Adrenal gland (tissue), 5 donors: ENCODE measurements at regions not wholly inside any gene's neighbourhood (a gene's known extent, or its start where the extent isn't known, plus 50 kb on each side); places are given as distances from the start of the nearest gene placed in this dataset.

Experiments used
- POLR2A ChIP-seq, 2 donors: fragments of 450-650 bp; IDR thresholded peaks; one replicate each; pipeline ENCODE4 v1.6.1; 2017; ENCODE audit warnings: antibody characterized with exemption in 2 of 2, mild to moderate bottlenecking in 2 of 2, moderate library complexity in 1 of 2
- TF ChIP-seq, protein P1 (sequence below), 6 experiments: fragments of 450-650 bp in 4 of 6; fragments of 200-600 bp in 2 of 6; sonication (generic) in 1 of 6; IDR thresholded peaks; 1 replicate in 5 of 6; 2 replicates in 1 of 6; pipeline versions ENCODE4 v1.5.1 to v1.8.0; 2016 to 2021; ENCODE audit warnings: antibody characterized with exemption in 6 of 6, mild to moderate bottlenecking in 2 of 6, moderate library complexity in 1 of 6
- donor health status: DM: no; HTN: no; CAD: no.

DNA sequence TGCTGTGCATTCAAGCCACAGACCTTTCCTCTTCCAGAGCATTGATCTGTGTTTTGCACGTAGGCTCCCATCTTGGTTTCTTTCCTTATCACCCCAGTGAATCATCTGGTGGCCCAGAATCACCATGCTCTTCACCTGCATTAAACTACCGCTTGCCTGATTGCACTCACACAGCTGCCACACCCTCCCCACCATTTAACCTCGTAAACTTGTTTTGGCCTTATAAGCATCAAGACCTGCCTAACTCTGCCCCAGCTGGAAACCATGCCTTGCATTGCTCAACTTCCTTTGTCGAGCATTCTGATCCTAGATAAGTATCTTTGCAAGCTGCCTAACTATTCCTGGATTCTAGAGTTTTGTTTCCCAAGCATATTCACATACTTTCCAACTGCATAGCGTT, 369.6 kb upstream of the SEMA6A start:
- no peak for TF ChIP-seq POLR2A (IDR thresholded peaks at IDR 0.05)
- TF ChIP-seq, protein P1, sequence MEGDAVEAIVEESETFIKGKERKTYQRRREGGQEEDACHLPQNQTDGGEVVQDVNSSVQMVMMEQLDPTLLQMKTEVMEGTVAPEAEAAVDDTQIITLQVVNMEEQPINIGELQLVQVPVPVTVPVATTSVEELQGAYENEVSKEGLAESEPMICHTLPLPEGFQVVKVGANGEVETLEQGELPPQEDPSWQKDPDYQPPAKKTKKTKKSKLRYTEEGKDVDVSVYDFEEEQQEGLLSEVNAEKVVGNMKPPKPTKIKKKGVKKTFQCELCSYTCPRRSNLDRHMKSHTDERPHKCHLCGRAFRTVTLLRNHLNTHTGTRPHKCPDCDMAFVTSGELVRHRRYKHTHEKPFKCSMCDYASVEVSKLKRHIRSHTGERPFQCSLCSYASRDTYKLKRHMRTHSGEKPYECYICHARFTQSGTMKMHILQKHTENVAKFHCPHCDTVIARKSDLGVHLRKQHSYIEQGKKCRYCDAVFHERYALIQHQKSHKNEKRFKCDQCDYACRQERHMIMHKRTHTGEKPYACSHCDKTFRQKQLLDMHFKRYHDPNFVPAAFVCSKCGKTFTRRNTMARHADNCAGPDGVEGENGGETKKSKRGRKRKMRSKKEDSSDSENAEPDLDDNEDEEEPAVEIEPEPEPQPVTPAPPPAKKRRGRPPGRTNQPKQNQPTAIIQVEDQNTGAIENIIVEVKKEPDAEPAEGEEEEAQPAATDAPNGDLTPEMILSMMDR (IDR thresholded peaks at IDR 0.05): no peak
